GM12891 (cell line): ENCODE measurements at regions not wholly inside any gene's neighbourhood (a gene's known extent, or its start where the extent isn't known, plus 50 kb on each side); places are given as distances from the start of the nearest gene placed in this dataset.
"Not testable (repeated sequence)": the region's sequence is repeated elsewhere in the genome, so short reads cannot be mapped to it uniquely, and the experiment has no call there.

ENCODE experiments used
- DNase-seq: peaks from one replicate; pipeline ENCODE4 v3.0.0; 2011; ENCODE audit warnings: low spot score; ENCODE audit not compliant: insufficient read length
- FAIRE-seq: peaks from 2 replicates; lab custom pipeline; 2011; peaks lifted over from hg19 to GRCh38; lab: Jason Lieb, UNC
- PAX5 ChIP-seq: IDR thresholded peaks from 2 replicates; pipeline ENCODE4 v1.6.1; 2011; ENCODE audit warnings: low read length, moderate library complexity, mild to moderate bottlenecking; ENCODE audit not compliant: insufficient read depth, severe bottlenecking
- POLR2A ChIP-seq: IDR thresholded peaks from 2 replicates; pipeline ENCODE4 v1.6.1; 2011; ENCODE audit warnings: low read depth, low read length, control low read depth
- POLR2AphosphoS5 ChIP-seq: IDR thresholded peaks from 2 replicates; pipeline ENCODE4 v1.6.1; 2011; ENCODE audit warnings: low read depth, low read length, control low read depth
- POU2F2 ChIP-seq: IDR thresholded peaks from 2 replicates; pipeline ENCODE4 v1.6.1; 2011; ENCODE audit warnings: low read depth, mild to moderate bottlenecking, control low read depth, low read length, moderate library complexity
- SPI1 ChIP-seq: IDR thresholded peaks from 2 replicates; pipeline ENCODE4 v1.6.1; 2011; ENCODE audit warnings: low read depth, low read length, control low read depth
- TAF1 ChIP-seq: IDR thresholded peaks from 2 replicates; pipeline ENCODE4 v1.6.1; 2011; ENCODE audit warnings: low read depth, low read length, control low read depth

DNA sequence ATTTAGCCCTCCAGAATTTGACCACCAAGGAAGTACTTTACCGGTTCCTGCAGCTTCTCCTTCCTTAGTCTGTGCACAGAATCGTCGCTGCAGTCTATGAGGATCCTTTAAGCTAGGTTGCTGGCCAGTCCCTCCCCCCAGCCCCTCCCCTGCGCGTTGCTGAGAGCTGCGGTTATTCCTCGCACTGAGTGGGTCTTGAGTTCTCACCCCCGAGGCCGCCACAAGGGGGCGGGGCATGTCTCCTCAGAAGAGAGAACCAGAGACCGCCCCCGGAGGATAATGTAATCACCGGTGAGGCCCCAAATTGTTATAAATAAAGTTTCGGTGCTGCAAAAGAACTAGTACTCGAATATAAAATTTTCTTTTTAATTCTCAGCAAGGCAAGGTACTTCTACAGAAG is 1184.9 kb upstream of the CDH2 start:
- DNase-seq (no peak), FAIRE-seq (no peak)
- TF ChIP-seq PAX5 (no peak), POLR2AphosphoS5 (no peak), POLR2A (no peak), POU2F2 (no peak), TAF1 (no peak), SPI1 (no peak)

DNA sequence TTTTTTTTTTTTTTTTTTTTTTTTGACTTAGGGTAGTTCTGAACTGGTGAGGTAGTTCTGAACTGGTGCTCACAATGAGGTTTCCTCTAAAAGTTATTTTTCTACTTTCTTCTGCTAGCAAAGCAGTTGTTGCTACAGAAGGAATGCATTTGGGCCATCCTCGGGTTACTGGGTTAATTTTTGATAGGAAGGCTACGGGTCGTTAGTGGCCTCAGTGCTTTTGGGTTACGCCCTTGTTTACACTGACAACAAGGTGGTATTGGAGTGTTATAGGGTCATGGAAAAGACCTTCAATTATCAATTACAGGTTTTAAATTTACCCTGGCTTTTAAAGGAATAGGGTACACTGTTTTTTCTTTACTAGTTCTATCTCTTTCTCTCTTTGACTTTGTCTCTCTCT is 1183.7 kb upstream of the CDH2 start:
- FAIRE-seq, DNase-seq: not testable (repeated sequence)

DNA sequence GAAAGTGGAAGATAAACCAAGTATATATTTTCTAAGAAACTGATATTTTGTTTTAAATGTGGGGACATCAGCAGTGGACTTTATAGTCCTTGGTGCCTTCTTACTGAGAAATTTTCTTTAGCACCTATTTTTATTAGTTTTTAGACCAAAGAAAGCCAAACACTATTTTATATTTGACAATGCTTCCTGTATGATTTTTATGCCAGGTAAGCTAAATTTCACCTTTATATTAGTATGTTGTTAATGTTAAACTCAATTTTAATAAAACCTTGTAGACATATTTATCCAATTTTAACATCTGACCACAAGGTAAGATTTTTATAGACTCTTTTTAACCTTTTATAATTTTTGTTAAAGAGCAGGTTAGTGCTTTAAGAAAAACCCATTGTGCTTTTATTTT is 1182.3 kb upstream of the CDH2 start:
- not testable (repeated sequence) for DNase-seq, FAIRE-seq

GRCh38 chr18:29351171-29351570 is 1174.2 kb upstream of the CDH2 start:
- FAIRE-seq (no peak), DNase-seq (no peak)
- no peak for TF ChIP-seq SPI1
- no peak for TF ChIP-seq PAX5
- no peak for TF ChIP-seq POLR2AphosphoS5
- TF ChIP-seq TAF1, result no peak
- no peak for TF ChIP-seq POLR2A
- no peak for TF ChIP-seq POU2F2

DNA sequence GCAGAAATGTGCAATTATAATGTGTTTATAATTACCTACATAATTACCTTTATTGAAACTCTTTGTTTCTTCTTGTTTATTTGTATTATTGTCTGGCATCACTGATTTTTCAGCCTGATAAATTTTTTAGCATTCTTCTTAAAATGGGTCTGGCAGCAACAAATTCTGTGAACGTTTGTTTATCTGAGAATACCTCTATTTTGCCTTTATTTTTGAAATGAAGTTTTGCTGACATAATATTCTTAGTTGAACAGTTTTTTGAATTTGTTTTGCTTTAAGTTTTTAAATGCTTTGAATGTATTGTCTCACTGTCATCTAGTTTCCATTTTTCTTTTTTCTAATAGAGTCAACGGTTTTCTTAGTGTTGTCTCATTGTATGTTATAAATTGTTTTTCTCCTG is 1152.0 kb upstream of the CDH2 start:
- DNase-seq, result no peak
- FAIRE-seq, result no peak
- TF ChIP-seq PAX5 (no peak), POU2F2 (no peak), TAF1 (no peak), POLR2A (no peak), POLR2AphosphoS5 (no peak), SPI1 (no peak)

DNA sequence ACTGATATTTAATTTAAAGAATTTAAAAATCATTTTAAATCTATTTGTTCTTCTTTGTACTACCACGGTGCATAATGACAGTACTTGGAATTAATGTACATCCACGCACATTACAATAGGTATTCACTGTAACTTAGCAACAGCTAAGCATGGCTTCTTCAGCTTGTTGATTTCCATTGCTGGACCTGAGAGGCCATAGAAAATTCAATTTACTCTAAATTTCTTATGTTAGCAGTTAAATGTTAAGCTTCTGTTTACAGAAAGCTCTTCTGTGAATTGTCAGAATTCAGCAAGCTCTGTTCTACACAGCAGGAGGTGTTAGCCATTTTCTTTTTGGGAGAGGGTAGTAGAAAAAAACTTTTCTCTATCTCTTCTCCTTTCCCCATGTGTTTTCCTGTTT is 1149.3 kb upstream of the CDH2 start:
- FAIRE-seq, result no peak
- TF ChIP-seq TAF1 (no peak), SPI1 (no peak), POLR2AphosphoS5 (no peak), POU2F2 (no peak), PAX5 (no peak), POLR2A (no peak)
- DNase-seq, result no peak

DNA sequence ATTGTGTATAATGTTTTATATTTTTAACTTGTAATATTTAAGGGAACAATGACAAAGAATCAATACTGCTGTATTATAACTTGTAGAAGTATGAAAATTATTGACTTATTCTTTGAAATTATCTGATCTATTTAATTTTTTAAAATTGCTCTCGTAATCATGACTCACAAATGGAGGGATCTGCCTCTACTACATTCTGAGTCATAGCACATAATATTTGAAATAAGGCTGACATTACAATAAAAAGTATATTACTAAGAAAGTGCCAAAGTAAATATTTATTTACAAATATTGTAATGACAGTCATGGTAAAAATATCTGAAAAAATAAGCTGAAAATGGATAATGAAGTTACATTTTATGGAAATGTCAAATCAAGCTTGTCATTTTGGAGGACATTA is 1144.6 kb upstream of the CDH2 start:
- TF ChIP-seq TAF1, result no peak
- no peak for TF ChIP-seq POLR2AphosphoS5
- no peak for TF ChIP-seq POU2F2
- no peak for TF ChIP-seq PAX5
- no peak for TF ChIP-seq SPI1
- no peak for TF ChIP-seq POLR2A
- DNase-seq, result no peak
- FAIRE-seq, result no peak

DNA sequence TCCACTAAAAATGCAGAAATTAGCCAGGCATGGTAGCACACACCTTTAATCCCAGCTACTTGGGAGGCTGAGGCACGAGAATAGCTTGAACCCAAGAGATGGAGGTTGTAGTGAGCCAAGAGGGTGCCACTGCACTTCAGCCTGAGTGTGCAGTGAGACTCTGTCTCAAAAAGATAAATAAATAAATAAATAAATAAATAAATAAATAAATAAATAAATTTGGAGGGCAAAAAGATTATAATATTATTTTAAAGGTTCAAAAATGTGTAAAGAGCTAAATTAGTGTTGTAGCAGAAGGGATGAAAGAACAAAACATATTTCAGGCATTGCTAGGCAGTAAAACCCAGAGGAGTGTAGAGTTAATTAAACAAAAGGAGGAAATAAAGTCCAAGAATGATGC is 1136.4 kb upstream of the CDH2 start:
- DNase-seq (no peak), FAIRE-seq (no peak)
- TF ChIP-seq POU2F2 (no peak), TAF1 (no peak), POLR2A (no peak), SPI1 (no peak), POLR2AphosphoS5 (no peak), PAX5 (no peak)

DNA sequence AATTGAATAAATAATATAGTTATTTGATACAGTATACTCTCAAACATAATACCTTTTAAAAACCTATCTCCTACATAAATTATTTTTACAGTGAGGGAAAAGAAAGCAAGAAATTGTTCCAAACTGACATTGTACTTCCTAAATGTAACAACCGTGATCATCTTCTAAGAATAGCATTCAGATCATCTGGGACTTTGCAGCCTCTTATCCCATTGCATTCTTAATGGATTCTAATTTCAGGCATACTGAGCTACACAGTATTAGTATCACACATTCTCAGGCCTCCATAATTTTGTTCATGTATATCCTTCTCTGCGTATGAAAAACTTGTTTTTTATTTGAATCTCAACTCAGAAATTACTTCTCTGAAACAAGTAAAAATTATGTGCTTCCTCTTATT is 1134.7 kb upstream of the CDH2 start:
- no peak for TF ChIP-seq POU2F2
- TF ChIP-seq POLR2AphosphoS5, result no peak
- TF ChIP-seq TAF1, result no peak
- DNase-seq, result no peak
- no peak for FAIRE-seq

DNA sequence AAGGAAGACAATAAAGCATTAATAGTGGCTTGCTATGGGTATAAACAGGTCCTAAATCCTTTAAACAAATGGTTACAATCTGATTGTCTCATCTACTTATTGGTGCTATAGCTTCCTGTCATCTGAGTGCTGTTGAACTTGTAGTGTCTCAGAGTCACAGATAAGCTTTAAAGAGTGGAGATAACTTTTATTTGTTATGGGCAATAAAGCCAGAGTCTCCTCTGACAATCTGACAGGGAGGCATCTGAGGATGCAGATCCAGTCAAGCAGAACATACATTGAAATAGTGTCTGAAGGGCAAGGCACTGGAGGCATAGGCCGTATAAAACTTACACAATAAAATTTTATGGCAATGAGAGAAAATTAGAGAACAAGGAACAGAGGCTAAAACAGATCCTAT is 1132.4 kb upstream of the CDH2 start:
- FAIRE-seq (no peak), DNase-seq (no peak)
- TF ChIP-seq SPI1 (no peak), POLR2AphosphoS5 (no peak), PAX5 (no peak), POU2F2 (no peak), POLR2A (no peak), TAF1 (no peak)

- no peak for TF ChIP-seq POU2F2
- no peak for TF ChIP-seq TAF1
- no peak for TF ChIP-seq POLR2A
- TF ChIP-seq SPI1, result no peak
- TF ChIP-seq POLR2AphosphoS5, result no peak
- no peak for TF ChIP-seq PAX5
- FAIRE-seq (no peak), DNase-seq (no peak)
These were observed 1131.1 kb upstream of the CDH2 start for GRCh38 chr18:29307982-29308381.
